Esophagus muscularis mucosa (tissue), 3 donors: ENCODE measurements at regions not wholly inside any gene's neighbourhood (a gene's known extent, or its start where the extent isn't known, plus 50 kb on each side); places are given as distances from the start of the nearest gene placed in this dataset.

ENCODE experiments used
- POLR2AphosphoS5 ChIP-seq, 2 donors: sonication (generic); formaldehyde crosslinking; IDR thresholded peaks; one replicate each; pipeline ENCODE4 v1.6.1; 2017; ENCODE audit warnings: antibody characterized with exemption in 2 of 2
- TF ChIP-seq, protein P1 (sequence below), 3 experiments: fragments of 200-600 bp in 2 of 3; fragments of 450-650 bp in 1 of 3; sonication (generic) in 2 of 3; IDR thresholded peaks; one replicate each; pipeline ENCODE4 v1.5.1; 2017 to 2019; ENCODE audit warnings: antibody characterized with exemption in 3 of 3, mild to moderate bottlenecking in 2 of 3, moderate library complexity in 1 of 3

DNA sequence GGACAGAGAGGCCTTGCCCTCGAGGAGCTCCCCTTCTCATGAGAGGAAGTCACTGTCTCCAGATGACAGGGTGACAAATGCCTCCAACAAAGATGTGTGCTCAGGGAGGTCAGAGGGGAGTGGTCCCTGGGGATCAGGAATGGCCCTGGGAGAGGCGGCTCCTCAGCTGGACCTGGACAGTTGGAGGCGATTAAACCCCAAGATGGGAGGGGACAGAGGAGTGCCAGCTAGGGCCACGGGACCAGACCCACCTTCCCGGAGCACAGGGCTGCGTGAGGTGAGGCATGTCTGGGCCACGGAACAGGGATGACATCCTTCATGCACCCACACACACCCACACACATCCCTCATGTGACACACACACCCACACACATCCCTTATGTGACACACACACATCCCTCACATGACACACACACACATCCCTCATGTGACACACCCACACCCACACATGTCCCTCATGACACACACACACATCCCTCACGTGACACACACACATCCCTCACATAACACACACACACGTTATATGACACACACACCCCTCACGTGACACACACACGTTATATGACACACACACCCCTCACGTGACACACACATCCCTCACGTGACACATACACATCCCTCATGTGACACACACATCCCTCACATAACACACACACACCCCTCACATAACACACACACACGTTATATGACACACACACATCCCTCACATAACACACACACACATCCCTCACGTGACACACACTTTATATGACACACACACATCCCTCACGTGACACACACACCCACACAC, 57.4 kb upstream of the SLCO4A1 start:
- TF ChIP-seq, protein P1, sequence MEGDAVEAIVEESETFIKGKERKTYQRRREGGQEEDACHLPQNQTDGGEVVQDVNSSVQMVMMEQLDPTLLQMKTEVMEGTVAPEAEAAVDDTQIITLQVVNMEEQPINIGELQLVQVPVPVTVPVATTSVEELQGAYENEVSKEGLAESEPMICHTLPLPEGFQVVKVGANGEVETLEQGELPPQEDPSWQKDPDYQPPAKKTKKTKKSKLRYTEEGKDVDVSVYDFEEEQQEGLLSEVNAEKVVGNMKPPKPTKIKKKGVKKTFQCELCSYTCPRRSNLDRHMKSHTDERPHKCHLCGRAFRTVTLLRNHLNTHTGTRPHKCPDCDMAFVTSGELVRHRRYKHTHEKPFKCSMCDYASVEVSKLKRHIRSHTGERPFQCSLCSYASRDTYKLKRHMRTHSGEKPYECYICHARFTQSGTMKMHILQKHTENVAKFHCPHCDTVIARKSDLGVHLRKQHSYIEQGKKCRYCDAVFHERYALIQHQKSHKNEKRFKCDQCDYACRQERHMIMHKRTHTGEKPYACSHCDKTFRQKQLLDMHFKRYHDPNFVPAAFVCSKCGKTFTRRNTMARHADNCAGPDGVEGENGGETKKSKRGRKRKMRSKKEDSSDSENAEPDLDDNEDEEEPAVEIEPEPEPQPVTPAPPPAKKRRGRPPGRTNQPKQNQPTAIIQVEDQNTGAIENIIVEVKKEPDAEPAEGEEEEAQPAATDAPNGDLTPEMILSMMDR (IDR thresholded peaks at IDR 0.05): no peak
- no peak for TF ChIP-seq POLR2AphosphoS5 (IDR thresholded peaks at IDR 0.05)
